GM10266 (cell line): ENCODE measurements at regions not wholly inside any gene's neighbourhood (a gene's known extent, or its start where the extent isn't known, plus 50 kb on each side); places are given as distances from the start of the nearest gene placed in this dataset.

ENCODE experiments used
- DNase-seq: peaks from one replicate; pipeline ENCODE4 v3.0.0; 2012; ENCODE audit errors: extremely low spot score
- TF ChIP-seq, protein P1 (sequence below): IDR thresholded peaks from 2 replicates; pipeline ENCODE4 v1.5.1; 2012; ENCODE audit warnings: mild to moderate bottlenecking, low read depth; ENCODE audit not compliant: control insufficient read depth, insufficient read depth; ENCODE audit errors: missing control alignments

DNA sequence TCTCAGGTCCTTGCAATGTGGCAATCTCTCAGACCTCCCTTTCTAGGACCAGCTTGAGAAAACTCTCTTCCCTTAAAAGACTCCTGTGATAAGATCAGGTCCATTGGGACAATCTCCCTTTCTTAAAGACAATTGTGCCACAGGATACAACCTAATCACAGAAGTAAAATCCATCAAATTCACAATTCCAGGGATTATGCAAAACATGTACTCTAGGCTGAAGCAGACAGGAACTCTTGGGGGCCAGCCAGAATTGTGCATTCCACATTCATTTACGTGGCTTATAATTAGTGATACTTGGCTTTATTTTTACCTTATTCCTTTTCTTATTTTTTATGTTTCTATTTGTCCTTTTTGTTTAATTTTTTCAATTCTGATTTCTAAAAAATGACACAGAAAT lies 257.9 kb downstream of the KLF12 start:
- TF ChIP-seq, protein P1, sequence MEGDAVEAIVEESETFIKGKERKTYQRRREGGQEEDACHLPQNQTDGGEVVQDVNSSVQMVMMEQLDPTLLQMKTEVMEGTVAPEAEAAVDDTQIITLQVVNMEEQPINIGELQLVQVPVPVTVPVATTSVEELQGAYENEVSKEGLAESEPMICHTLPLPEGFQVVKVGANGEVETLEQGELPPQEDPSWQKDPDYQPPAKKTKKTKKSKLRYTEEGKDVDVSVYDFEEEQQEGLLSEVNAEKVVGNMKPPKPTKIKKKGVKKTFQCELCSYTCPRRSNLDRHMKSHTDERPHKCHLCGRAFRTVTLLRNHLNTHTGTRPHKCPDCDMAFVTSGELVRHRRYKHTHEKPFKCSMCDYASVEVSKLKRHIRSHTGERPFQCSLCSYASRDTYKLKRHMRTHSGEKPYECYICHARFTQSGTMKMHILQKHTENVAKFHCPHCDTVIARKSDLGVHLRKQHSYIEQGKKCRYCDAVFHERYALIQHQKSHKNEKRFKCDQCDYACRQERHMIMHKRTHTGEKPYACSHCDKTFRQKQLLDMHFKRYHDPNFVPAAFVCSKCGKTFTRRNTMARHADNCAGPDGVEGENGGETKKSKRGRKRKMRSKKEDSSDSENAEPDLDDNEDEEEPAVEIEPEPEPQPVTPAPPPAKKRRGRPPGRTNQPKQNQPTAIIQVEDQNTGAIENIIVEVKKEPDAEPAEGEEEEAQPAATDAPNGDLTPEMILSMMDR: no peak
- no peak for DNase-seq

DNA sequence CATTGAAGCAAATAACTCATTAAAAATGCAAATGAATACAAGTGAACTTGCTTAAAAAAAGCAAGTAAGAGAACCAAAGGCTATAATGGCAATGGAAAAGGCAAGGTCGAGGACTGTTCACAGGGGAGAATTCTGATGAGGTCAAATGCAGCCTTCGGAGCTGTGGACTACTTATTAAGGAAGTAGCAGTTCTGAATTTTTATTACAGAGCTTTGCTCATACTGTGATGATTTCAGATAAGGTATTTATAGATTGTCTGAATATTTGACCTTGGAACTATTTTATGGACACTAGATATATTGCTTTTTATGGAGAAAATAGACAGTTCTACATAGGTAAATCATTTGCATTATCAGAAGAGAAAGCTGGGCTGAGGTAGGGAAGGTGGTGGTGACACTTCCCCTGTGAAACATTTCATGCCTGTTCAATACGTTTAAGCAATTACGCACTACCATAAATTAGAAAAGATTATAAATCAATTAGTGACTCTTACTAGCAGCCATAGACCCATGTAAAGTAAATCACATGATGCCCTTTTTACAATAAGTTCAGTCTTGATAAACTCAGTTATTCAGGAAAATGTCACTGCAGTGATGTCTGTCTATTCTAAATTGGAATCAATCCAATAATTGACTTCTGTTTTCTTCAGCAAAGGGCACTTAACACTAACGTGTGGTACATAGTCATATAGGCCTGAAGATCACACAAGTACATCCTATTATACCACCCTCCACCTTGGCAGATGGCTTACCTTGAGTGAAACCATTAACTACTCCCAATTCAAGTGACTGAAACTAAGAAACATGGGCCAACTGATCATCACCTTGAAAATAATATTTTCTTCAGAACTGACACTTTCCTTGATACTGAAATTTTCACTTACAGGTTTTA lies 260.0 kb downstream of the KLF12 start:
- TF ChIP-seq, protein P1: no peak
- no peak for DNase-seq

DNA sequence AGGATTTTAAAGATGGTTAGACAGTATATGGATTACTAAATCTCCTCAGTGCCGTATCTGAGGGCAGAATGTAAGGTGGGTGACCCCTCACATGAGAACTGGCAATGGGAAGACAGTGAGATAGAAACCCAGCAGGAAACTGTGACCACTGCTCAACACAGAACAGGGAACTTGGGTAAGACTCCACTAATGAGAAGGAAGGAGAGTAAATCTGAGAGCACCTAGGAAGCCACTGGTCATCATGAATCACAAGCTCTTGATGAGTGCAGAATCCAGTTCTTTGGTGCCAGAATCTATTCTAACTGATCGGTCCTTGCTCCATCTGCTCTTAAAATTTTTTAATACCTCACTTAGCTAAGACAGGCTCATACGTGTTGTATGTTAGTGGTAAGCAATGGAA lies 261.8 kb downstream of the KLF12 start:
- no peak for DNase-seq
- TF ChIP-seq, protein P1: no peak

DNA sequence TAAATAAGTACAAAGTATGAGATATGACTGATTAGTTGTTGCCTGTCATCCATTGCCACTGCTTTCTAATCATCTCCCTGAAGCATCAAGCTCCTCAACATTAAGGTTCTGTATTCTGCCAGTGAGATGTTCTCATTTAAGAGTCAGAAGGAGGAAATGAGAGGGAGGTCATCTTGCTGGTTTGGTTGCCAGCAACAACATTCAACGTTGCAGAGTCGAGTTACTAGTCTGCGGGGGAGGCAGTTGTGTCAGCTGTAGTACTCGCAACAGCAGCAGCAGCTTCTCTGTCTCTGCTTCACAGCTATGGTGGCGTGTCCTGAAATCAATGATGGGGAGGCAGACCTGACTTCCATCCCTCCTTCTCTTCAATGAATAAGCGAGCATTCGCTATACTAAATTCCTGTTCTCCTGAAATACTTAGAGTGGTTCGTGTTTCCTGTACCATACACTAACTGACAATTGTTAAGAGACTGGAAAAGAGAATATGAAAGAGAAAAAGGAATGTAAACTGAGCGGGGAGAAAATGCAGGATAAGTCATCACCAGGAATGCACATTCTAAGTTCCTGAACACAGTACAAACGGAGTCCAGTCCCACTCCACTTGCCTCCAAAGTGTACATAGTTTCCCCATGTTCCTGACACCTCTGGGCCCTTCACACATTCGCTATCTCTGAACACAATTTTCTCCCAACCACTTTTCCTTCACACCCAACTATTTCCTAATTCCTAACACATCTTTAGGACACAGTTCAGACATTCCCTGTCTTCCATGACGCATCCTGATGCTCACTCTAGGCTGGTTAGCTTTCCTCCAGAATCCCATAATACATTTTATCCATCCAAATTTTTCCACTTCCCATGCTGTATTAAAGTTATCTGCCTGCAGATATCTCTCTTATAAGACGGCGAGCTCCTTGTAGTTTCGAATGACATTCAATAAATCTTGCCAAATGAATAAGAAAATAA lies 263.0 kb downstream of the KLF12 start:
- TF ChIP-seq, protein P1: no peak
- no peak for DNase-seq

DNA sequence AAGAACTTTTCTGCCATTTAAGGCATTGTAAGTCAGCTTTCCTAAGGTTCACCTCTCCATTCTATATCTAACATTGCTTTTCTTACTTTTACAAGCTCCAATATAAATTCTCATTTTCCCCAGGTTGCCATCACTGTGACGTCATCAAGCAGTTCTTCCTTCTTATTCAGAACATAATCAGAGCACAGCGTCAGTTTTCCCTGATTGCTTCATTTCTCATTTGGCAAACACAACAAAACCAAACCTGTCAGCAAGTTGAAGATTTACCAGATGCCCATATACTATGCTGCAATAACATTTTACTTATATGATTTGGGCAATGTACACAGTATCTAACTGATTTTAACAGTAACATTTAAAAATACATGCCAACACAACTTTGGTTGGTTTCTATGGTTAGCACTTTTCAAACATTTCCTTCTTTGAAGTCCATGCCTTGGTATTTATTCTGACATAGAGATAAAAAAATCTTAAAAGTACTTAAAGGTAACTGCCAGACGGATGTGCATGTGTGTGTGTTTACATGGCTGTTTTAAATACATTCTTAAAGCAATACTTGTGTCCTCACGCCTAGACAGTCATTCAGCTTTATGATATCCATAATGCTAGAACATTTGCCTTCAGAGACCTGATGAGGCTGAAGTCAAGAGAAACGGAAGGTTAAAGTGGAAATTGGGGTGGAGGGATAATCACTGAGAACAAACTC lies 264.0 kb downstream of the KLF12 start:
- no peak for DNase-seq
- TF ChIP-seq, protein P1: no peak

DNA sequence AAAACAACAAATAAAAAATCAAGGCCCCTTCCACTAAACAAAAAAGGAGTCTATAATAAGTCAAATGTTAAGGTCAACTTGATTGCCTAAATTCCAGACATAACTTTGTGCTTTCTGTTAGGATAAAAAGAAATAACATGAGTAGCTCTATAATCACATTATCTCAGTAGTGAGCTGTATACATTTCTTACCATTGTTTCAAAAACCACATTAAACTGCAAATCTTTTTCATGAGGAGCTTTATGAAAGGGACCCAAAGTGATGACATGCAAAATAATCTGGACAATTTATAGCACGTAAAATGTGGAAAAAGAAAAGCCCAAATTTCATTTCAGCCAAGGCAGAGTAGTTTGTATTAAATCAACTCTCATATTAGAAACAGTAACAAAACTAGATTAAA lies 269.2 kb downstream of the KLF12 start:
- TF ChIP-seq, protein P1: no peak
- no peak for DNase-seq
